Retinal pigment epithelial cell (primary cell): ENCODE measurements at regions not wholly inside any gene's neighbourhood (a gene's known extent, or its start where the extent isn't known, plus 50 kb on each side); places are given as distances from the start of the nearest gene placed in this dataset.

Experiments used
- DNase-seq: peaks from one replicate; pipeline ENCODE4 v3.0.0-alpha.2; 2010; ENCODE audit warnings: low read depth
- H3K4me3 ChIP-seq: 2 replicates; pipeline ENCODE4 v1.5.1; 2011; ENCODE audit warnings: mild to moderate bottlenecking, low read length, control low read depth, moderate library complexity
- TF ChIP-seq, protein P1 (sequence below): conservative IDR thresholded peaks from 2 replicates; pipeline ENCODE4 v1.5.1; 2011; ENCODE audit warnings: low read depth, low read length, control low read depth, inconsistent platforms

DNA sequence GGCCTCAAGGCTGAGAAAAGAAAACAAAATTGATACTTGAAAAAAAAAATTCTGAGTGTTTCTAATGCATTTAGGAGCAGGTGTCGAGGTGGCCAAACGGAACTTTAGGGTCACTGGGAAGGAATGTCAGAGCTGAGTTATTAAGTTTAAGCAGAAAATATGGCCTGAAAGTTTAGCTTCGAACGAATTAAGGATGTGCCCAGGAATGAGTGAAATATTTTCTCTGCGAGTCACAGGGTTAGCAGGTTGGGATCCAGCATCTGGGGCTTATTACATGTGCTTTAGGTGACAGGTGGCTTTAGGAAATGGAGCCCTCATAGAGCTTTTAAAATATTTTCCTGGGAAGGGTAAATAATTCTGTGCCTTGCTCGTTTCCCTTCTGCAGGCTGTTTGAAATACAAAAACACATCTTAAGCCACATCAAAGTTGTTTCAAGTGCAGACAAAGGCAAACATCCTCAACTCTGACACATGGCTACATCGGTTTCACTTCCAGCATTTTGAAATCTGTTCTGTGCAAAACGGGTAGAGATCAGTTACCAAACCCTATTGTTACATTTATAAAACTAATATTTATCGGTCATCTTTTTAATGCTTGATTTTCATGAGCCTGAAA lies 143.1 kb upstream of the ARRDC4 start:
- TF ChIP-seq, protein P1, sequence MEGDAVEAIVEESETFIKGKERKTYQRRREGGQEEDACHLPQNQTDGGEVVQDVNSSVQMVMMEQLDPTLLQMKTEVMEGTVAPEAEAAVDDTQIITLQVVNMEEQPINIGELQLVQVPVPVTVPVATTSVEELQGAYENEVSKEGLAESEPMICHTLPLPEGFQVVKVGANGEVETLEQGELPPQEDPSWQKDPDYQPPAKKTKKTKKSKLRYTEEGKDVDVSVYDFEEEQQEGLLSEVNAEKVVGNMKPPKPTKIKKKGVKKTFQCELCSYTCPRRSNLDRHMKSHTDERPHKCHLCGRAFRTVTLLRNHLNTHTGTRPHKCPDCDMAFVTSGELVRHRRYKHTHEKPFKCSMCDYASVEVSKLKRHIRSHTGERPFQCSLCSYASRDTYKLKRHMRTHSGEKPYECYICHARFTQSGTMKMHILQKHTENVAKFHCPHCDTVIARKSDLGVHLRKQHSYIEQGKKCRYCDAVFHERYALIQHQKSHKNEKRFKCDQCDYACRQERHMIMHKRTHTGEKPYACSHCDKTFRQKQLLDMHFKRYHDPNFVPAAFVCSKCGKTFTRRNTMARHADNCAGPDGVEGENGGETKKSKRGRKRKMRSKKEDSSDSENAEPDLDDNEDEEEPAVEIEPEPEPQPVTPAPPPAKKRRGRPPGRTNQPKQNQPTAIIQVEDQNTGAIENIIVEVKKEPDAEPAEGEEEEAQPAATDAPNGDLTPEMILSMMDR = no peak
- H3K4me3 ChIP-seq = no peak overlapping the region
- no peak for DNase-seq

DNA sequence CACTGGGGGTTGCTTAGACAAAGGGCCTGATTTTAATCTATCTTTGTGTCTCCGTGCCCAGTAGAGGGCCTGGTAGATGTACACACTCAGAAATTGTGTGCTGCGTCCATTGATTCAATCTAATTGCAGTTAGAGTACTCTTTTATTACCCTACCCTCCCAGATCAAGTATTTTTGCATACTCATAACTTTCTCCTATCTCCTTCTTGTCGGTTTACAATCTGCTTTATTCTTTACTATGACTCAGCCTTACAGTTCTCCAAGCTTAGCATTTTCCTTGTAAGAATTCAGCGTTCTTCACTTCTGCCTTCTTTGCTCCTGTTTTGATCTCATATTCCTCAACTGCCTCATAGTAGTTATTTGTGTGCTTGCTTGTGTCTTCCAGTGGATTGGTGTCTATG lies 124.5 kb upstream of the ARRDC4 start:
- H3K4me3 ChIP-seq = no peak overlapping the region
- TF ChIP-seq, protein P1 = no peak
- DNase-seq = no peak

DNA sequence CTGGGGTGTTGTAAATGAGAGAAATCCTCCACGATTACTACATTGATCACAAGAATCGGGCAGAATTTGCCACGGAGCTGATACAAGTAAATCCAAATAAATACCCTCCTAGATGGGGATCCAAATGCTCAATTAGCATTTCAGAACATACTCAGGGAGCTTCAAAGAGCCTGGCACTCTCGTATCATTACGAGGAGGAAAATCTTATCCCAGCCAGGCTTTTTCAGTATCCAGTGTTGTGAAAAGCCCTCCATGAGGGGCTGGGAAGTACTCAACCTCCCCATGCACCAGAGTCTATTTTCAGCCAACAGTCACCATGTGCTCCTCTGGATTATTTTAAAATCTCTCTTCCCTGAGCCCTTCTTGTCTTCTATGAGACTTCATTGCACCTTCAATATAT lies 122.6 kb upstream of the ARRDC4 start:
- no peak for DNase-seq
- TF ChIP-seq, protein P1 = no peak
- no peak overlapping the region for H3K4me3 ChIP-seq

DNA sequence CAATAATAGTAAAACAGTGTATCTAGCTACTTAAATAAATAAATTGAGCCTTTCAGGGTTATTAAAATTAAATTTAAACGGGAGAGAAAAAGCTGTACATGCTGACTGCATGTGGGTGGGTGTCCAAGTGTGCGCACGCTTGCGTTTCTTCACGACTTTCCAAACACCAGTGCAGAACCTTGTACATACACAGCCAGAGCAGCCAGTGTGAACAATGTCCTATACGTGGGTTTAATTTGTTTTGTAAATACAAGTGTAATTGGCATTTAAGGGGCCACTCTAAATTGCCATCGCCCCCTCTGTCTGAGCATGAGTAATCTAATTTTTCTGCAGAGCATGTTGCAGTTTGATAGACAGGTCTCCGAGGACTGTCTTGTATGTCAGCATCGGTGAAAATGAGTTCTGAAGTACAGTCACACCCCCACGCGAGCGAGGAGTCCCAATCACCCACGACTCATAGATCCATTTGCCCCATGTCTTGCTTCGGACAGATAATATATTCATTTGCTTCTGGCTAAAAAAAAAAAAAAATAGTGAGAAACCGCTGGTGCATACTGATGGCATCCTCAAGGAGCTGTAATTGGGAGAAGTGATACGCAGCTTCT lies 121.8 kb upstream of the ARRDC4 start:
- H3K4me3 ChIP-seq = no peak overlapping the region
- TF ChIP-seq, protein P1 = no peak
- no peak for DNase-seq

DNA sequence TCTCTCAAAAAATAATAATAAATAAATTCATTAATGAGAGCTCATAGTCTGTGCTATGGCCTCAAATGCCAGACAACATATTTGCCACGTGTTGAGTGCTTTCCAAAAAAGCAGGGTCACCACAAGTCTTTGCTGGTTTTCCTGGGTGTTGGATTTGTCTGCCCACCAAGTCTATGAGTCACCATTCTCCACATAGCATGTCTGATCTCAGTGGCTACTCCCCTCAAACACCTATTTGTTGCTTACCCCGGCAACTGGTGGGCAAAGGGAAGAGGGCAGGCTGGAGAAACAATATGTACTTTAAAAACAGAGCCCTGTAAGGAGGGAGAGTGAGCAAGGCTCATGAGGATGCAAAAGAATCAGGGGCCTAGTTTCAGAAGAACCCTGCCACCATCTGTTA lies 120.0 kb upstream of the ARRDC4 start:
- DNase-seq = no peak
- TF ChIP-seq, protein P1 = no peak
- H3K4me3 ChIP-seq = no peak overlapping the region

DNA sequence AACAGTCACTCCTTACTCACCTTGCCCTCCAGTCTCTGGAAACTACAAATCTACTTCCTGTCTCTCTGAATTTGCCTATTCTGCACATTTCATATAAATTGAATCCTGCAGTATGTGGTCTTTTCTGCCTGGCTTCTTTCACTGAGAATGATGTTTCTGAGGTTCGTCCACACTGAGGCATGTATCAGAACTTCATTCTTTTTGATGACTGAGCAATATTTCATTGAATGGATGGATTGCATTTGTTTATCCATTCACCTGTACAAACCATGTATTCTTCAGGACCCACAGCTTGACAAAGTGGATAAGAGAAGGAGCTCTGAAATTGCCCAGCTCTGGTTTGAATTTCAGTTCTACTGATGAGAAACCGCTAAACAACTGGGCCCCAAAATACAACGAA lies 118.9 kb upstream of the ARRDC4 start:
- TF ChIP-seq, protein P1 = no peak
- DNase-seq = no peak
- no peak overlapping the region for H3K4me3 ChIP-seq

DNA sequence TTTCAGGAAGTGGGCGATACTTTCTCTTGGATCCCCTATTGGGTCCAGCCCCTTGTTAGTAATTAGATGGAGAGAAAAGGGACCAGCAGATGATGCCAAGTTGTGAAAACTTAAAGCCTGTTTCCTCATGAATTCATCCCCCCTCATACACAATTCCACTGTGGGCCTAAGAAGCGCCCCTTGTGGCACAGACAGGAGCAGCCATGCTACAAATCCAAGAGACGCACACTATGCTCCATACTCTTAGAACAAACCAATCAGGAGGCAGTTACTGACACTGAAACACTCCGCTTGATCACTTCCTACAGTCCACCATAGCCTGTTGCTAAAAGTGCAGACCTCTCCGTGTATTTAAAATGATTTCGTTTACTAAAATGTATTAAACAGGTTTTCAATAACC lies 111.3 kb upstream of the ARRDC4 start:
- H3K4me3 ChIP-seq = no peak overlapping the region
- TF ChIP-seq, protein P1 = no peak
- no peak for DNase-seq
